PC-9 (cell line): ENCODE measurements at regions not wholly inside any gene's neighbourhood (a gene's known extent, or its start where the extent isn't known, plus 50 kb on each side); places are given as distances from the start of the nearest gene placed in this dataset.

Source experiments
- CTCF ChIP-seq: fragments of 200-600 bp; sonication (generic); conservative IDR thresholded peaks from 2 replicates; pipeline ENCODE4 v1.6.1; 2017; ENCODE audit warnings: mixed run types, antibody characterized with exemption, mild to moderate bottlenecking, moderate library complexity
- EZH2 ChIP-seq: fragments of 200-600 bp; sonication (generic); IDR thresholded peaks from 2 replicates; pipeline ENCODE4 v1.8.0; 2017; ENCODE audit warnings: antibody characterized with exemption, low read depth

- TF ChIP-seq EZH2 (no peak), CTCF (no peak)
Observed at GRCh38 chr2:104332731-104333130, 521.2 kb upstream of the POU3F3 start.
